HUES64 (cell line): ENCODE measurements at regions not wholly inside any gene's neighbourhood (a gene's known extent, or its start where the extent isn't known, plus 50 kb on each side); places are given as distances from the start of the nearest gene placed in this dataset.
A peak's percentile ranks its signal among the peaks of the same experiment; 100 is the strongest.

ENCODE experiments used
- H3K27ac ChIP-seq: 2 replicates; pipeline ENCODE4 v1.7.0; 2013; ENCODE audit warnings: low read depth, low read length, inconsistent platforms
- H3K27me3 ChIP-seq: 2 replicates; pipeline ENCODE4 v1.6.1; 2013; ENCODE audit warnings: mild to moderate bottlenecking, low read length; ENCODE audit not compliant: insufficient read depth
- H3K36me3 ChIP-seq: 2 replicates; pipeline ENCODE4 v1.6.1; 2013; ENCODE audit warnings: mild to moderate bottlenecking, low read length; ENCODE audit not compliant: insufficient read depth
- H3K4me1 ChIP-seq: 2 replicates; pipeline ENCODE4 v1.6.1; 2013; ENCODE audit warnings: mild to moderate bottlenecking, low read length, moderate library complexity; ENCODE audit not compliant: insufficient read depth
- H3K4me3 ChIP-seq: 2 replicates; pipeline ENCODE4 v1.5.1; 2013; ENCODE audit warnings: mild to moderate bottlenecking, low read length, moderate library complexity
- H3K9ac ChIP-seq: 2 replicates; pipeline ENCODE4 v1.6.1; 2013; ENCODE audit warnings: mild to moderate bottlenecking, low read depth, low read length
- H3K9me3 ChIP-seq: 2 replicates; pipeline ENCODE4 v1.6.1; 2013; ENCODE audit warnings: low read depth, low read length; ENCODE audit not compliant: insufficient read depth
- WGBS: fragments of 150-250, 120-280 bp; methylation state at CpG from one replicate; pipeline ENCODE4 v1.1.7; 2013; ENCODE audit warnings: missing lambda C conversion rate; 5-methylcytosine and 5-hydroxymethylcytosine counted together

GRCh38 chr5:153350175-153350883, 140.1 kb upstream of the GRIA1 start:
- H3K4me3 ChIP-seq = peak overlapping the region; percentile 22
- no peak overlapping the region; the same call in 1 of the 2 replicates for H3K9ac ChIP-seq
- H3K4me1 ChIP-seq = peaks cover 37% of the 10 kb centered on the region
- H3K27me3 ChIP-seq = peaks cover 13% of the 10 kb centered on the region
- H3K36me3 ChIP-seq = no peaks in the 10 kb centered on the region
- 18% methylated on average over 5 of the region's 5 CpGs for WGBS
- H3K27ac ChIP-seq = peak overlapping the region; percentile 86; the same call in 1 of the 2 replicates
- H3K9me3 ChIP-seq = no peaks in the 10 kb centered on the region

- Histone ChIP-seq H3K36me3 (no peaks in the 10 kb centered on the region), H3K27me3 (peaks cover 10% of the 10 kb centered on the region), H3K27ac (no peak overlapping the region), H3K4me3 (no peak overlapping the region), H3K9ac (no peak overlapping the region), H3K4me1 (peaks cover 37% of the 10 kb centered on the region), H3K9me3 (no peaks in the 10 kb centered on the region)
- WGBS = 81% methylated on average over 11 of the region's 11 CpGs
Observed at GRCh38 chr5:153352685-153353219, 137.7 kb upstream of the GRIA1 start.

GRCh38 chr5:153357493-153358112, 132.9 kb upstream of the GRIA1 start:
- Histone ChIP-seq H3K4me1 (peaks cover 7% of the 10 kb centered on the region; the same call in 1 of the 2 replicates), H3K36me3 (no peaks in the 10 kb centered on the region), H3K9ac (no peak overlapping the region), H3K9me3 (no peaks in the 10 kb centered on the region), H3K27ac (no peak overlapping the region), H3K4me3 (no peak overlapping the region), H3K27me3 (no peaks in the 10 kb centered on the region)
- WGBS = 100% methylated on average over 3 of the region's 3 CpGs

GRCh38 chr5:153358315-153358976, 132.0 kb upstream of the GRIA1 start:
- H3K4me1 ChIP-seq = no peaks in the 10 kb centered on the region
- H3K4me3 ChIP-seq = no peak overlapping the region
- H3K9ac ChIP-seq = no peak overlapping the region
- no peaks in the 10 kb centered on the region for H3K9me3 ChIP-seq
- no peaks in the 10 kb centered on the region for H3K27me3 ChIP-seq
- 97% methylated on average over 3 of the region's 3 CpGs for WGBS
- no peaks in the 10 kb centered on the region for H3K36me3 ChIP-seq
- no peak overlapping the region for H3K27ac ChIP-seq

- WGBS = 94% methylated on average over 1 of the region's 1 CpG
Observed at GRCh38 chr5:153360860-153361259, 129.6 kb upstream of the GRIA1 start.

GRCh38 chr5:153361735-153362409, 128.6 kb upstream of the GRIA1 start:
- H3K36me3 ChIP-seq = no peaks in the 10 kb centered on the region
- 89% methylated on average over 2 of the region's 3 CpGs for WGBS

More at GRCh38 chr5:153360860-153361259, 129.6 kb upstream of the GRIA1 start:
- Histone ChIP-seq H3K4me1 (peaks cover 2% of the 10 kb centered on the region; the same call in 1 of the 2 replicates), H3K9ac (no peak overlapping the region), H3K27me3 (no peaks in the 10 kb centered on the region), H3K36me3 (no peaks in the 10 kb centered on the region), H3K9me3 (no peaks in the 10 kb centered on the region), H3K27ac (no peak overlapping the region), H3K4me3 (no peak overlapping the region)

GRCh38 chr5:153365547-153365946, 124.9 kb upstream of the GRIA1 start:
- no peaks in the 10 kb centered on the region for H3K9me3 ChIP-seq
- no peak overlapping the region for H3K9ac ChIP-seq
- H3K27ac ChIP-seq = no peak overlapping the region
- H3K4me1 ChIP-seq = peaks cover 7% of the 10 kb centered on the region; the same call in 1 of the 2 replicates
- H3K4me3 ChIP-seq = no peak overlapping the region
- H3K36me3 ChIP-seq = no peaks in the 10 kb centered on the region
- no peaks in the 10 kb centered on the region for H3K27me3 ChIP-seq

More at GRCh38 chr5:153361735-153362409, 128.6 kb upstream of the GRIA1 start:
- Histone ChIP-seq H3K9me3 (no peaks in the 10 kb centered on the region), H3K27me3 (no peaks in the 10 kb centered on the region), H3K9ac (no peak overlapping the region), H3K4me1 (peaks cover 7% of the 10 kb centered on the region; the same call in 1 of the 2 replicates), H3K27ac (no peak overlapping the region), H3K4me3 (no peak overlapping the region)

GRCh38 chr5:153367466-153367865, 123.0 kb upstream of the GRIA1 start:
- no peak overlapping the region for H3K4me3 ChIP-seq
- H3K9me3 ChIP-seq = no peaks in the 10 kb centered on the region
- H3K36me3 ChIP-seq = no peaks in the 10 kb centered on the region
- H3K27me3 ChIP-seq = no peaks in the 10 kb centered on the region
- no peak overlapping the region for H3K9ac ChIP-seq
- peaks cover 7% of the 10 kb centered on the region; the same call in 1 of the 2 replicates for H3K4me1 ChIP-seq
- no peak overlapping the region for H3K27ac ChIP-seq
- WGBS = 95% methylated on average over 3 of the region's 3 CpGs

- 92% methylated on average over 6 of the region's 6 CpGs for WGBS
- no peak overlapping the region for H3K9ac ChIP-seq
- H3K27me3 ChIP-seq = no peaks in the 10 kb centered on the region
- H3K9me3 ChIP-seq = no peaks in the 10 kb centered on the region
- H3K4me1 ChIP-seq = no peaks in the 10 kb centered on the region
- H3K36me3 ChIP-seq = no peaks in the 10 kb centered on the region
- no peak overlapping the region for H3K4me3 ChIP-seq
- no peak overlapping the region for H3K27ac ChIP-seq
Observed at GRCh38 chr5:153372425-153373129, 117.9 kb upstream of the GRIA1 start.

- no peak overlapping the region for H3K9ac ChIP-seq
- H3K27ac ChIP-seq = no peak overlapping the region
- H3K4me3 ChIP-seq = no peak overlapping the region
- no peaks in the 10 kb centered on the region for H3K27me3 ChIP-seq
- no peaks in the 10 kb centered on the region for H3K36me3 ChIP-seq
- WGBS = 91% methylated on average over 1 of the region's 4 CpGs
- H3K4me1 ChIP-seq = no peaks in the 10 kb centered on the region
- H3K9me3 ChIP-seq = no peaks in the 10 kb centered on the region
Observed at GRCh38 chr5:153373130-153373498, 117.4 kb upstream of the GRIA1 start.
